Activated CD8-positive, alpha-beta memory T cell treated with anti-CD3 and anti-CD28 coated beads, Interleukin-2, amount 10 ng/mL, durations not matched to agents 7 days and 5 days (primary cell): ENCODE measurements at regions not wholly inside any gene's neighbourhood (a gene's known extent, or its start where the extent isn't known, plus 50 kb on each side); places are given as distances from the start of the nearest gene placed in this dataset.

ENCODE experiments used
- ATAC-seq: fragments of 150-1000 bp; cut with Tn5 transposase; one replicate; pipeline ENCODE4 v1.10.0; 2021; ENCODE audit warnings: moderate library complexity
- CTCF ChIA-PET: fragments of 350-600 bp; sonication (Branson Sonifier 250); formaldehyde crosslinking; loops from one replicate; lab custom pipeline; 2021; ENCODE audit warnings: antibody characterized with exemption; lab: Charles Lee
- DNase-seq: peaks from one replicate; pipeline ENCODE4 v3.0.0-alpha.2; 2020
- H3K27ac Mint-ChIP-seq: one replicate; pipeline ENCODE4 v1.8.0; 2021; ENCODE audit warnings: mild to moderate bottlenecking, mixed read lengths
- H3K27me3 Mint-ChIP-seq: one replicate; pipeline ENCODE4 v1.8.0; 2021; ENCODE audit warnings: mixed read lengths
- H3K36me3 Mint-ChIP-seq: one replicate; pipeline ENCODE4 v1.8.0; 2021; ENCODE audit warnings: mild to moderate bottlenecking, mixed read lengths
- H3K4me1 Mint-ChIP-seq: one replicate; pipeline ENCODE4 v1.8.0; 2021; ENCODE audit warnings: mixed read lengths
- H3K4me3 Mint-ChIP-seq: one replicate; pipeline ENCODE4 v1.8.0; 2021; ENCODE audit warnings: mild to moderate bottlenecking, moderate library complexity, mixed read lengths
- H3K9me3 Mint-ChIP-seq: one replicate; pipeline ENCODE4 v1.8.0; 2022; ENCODE audit warnings: low read depth, mixed read lengths

DNA sequence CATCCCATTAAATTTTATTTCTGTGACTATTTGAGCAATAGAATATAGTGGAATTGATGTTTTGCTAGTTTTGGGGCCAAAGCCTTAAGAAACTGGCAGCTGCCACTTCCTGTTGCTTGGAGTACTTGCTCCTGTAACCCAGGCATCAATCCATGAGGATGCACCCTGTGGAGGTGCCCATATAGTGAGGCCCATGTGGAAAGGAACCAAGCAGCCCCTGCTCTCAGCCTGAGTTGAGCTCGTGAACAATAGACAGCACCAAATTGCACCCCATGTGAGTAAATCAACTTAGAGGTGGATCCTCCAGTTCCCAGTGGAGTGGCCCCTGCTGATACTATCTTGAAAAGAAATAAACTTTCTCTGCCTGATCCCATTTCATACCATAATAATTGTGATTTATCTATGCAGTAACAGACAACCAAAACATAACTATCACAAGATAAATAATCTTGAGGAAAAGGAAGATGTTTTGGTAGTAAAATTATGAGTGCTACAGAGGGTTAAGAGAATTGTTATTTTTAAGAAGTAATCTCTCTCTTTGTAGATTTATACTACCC is 481.9 kb downstream of the TBC1D32 start:
- no peaks in the 10 kb centered on the region for H3K27me3 Mint-ChIP-seq
- CTCF ChIA-PET, result no interaction called here
- H3K4me3 Mint-ChIP-seq, result no peak overlapping the region

DNA sequence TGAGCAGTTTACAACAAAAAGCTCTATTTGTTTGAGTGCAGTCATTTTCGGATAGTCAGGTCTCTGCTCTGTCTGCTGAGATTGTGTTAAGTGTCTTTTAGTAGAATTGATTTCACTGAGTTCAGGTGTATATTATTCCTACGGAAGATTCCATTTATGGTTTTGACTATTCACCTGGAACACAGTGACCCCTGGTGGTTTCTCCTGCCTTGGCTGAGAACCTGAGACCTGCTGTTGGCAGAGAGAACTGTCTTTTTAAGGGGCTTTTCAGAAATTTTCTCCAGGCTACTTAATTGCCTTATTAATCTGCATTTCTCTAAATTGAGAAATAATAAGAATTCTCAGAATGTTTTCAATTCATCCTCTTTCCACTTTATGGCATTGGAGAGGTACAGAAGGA is 508.0 kb downstream of the TBC1D32 start:
- Mint-ChIP-seq H3K36me3 (no peaks in the 10 kb centered on the region), H3K4me1 (no peaks in the 10 kb centered on the region), H3K27ac (no peak overlapping the region), H3K27me3 (no peaks in the 10 kb centered on the region), H3K4me3 (no peak overlapping the region), H3K9me3 (no peaks in the 10 kb centered on the region)
- no peak for ATAC-seq
- DNase-seq, result no peak
- CTCF ChIA-PET, result interaction anchor here (1.2 kb wide), 1 partner anchor 44 kb away, joined by 3 read pairs; no protein-coding TSS in a partner anchor

More for the DNA sequence above, 481.9 kb downstream of the TBC1D32 start:
- H3K4me1 Mint-ChIP-seq, result no peaks in the 10 kb centered on the region
- no peaks in the 10 kb centered on the region for H3K9me3 Mint-ChIP-seq
- DNase-seq (no peak), ATAC-seq (no peak)
- no peaks in the 10 kb centered on the region for H3K36me3 Mint-ChIP-seq
- no peak overlapping the region for H3K27ac Mint-ChIP-seq

DNA sequence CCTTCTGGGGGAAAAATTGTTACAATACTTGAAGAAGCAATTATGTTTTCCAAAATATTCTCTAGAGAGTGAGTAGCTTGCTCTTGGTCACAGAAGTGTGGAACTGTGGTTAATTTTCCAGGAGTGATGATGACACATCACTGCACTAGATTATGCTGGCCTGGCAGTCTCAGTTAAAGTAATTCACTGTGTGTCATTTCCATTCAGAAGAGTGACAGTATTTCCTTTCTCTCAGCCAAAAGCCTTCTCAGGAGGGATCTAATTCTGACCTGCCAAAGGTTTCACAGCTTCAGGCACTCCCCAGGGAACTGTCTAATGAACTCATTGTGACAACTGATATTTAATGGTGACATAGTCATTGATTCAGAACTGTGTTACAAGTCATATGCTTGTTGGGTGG is 517.5 kb downstream of the TBC1D32 start:
- Mint-ChIP-seq H3K27me3 (no peaks in the 10 kb centered on the region), H3K9me3 (peaks cover 2% of the 10 kb centered on the region), H3K27ac (no peak overlapping the region), H3K36me3 (no peaks in the 10 kb centered on the region), H3K4me3 (no peak overlapping the region), H3K4me1 (no peaks in the 10 kb centered on the region)
- CTCF ChIA-PET, result no interaction called here
- ATAC-seq (no peak), DNase-seq (no peak)

DNA sequence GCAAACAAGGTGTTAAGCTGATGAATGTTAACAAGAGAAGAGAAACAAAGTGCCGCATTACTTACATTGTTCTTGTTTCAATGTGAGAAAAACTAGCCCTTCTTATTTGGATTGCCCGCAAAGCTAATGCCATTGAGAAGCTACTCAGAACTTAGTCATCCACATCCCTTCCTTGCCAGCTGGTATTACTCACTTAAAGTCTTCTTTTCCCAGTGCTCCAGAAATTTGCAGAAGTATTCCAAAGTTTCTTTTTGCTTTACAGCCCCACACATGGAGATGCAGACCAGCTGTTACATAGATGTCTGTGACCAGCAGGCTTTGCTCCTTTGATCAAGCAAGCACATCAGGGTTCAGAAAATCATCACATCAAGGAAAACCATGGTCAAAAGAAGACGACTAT is 529.0 kb downstream of the TBC1D32 start:
- DNase-seq, result no peak
- Mint-ChIP-seq H3K4me1 (no peaks in the 10 kb centered on the region), H3K4me3 (no peak overlapping the region), H3K36me3 (no peaks in the 10 kb centered on the region), H3K27me3 (no peaks in the 10 kb centered on the region), H3K9me3 (peaks cover 2% of the 10 kb centered on the region), H3K27ac (no peak overlapping the region)
- no peak for ATAC-seq
- CTCF ChIA-PET, result no interaction called here

DNA sequence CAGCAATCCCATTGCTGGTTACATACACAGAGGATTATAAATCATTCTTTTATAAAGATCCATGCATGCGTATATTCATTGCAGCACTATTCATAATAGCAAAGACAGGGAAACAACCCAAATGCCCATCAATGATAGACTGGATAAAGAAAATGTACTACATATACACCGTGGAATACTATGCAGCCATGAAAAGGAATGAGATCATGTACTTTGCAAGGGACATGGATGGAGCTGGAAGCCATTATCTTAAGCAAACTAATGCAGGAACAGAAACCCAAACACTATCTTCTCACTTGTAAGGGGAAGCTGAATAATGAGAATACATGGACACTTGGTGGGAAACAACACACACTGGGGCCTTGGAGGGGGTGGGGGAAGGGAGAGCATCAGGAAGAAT is 529.7 kb downstream of the TBC1D32 start:
- CTCF ChIA-PET, result no interaction called here
- no peak overlapping the region for H3K4me3 Mint-ChIP-seq
- H3K27ac Mint-ChIP-seq, result no peak overlapping the region
- peaks cover 2% of the 10 kb centered on the region for H3K9me3 Mint-ChIP-seq
- ATAC-seq (no peak), DNase-seq (no peak)
- H3K27me3 Mint-ChIP-seq, result no peaks in the 10 kb centered on the region
- H3K36me3 Mint-ChIP-seq, result no peaks in the 10 kb centered on the region
- no peaks in the 10 kb centered on the region for H3K4me1 Mint-ChIP-seq

DNA sequence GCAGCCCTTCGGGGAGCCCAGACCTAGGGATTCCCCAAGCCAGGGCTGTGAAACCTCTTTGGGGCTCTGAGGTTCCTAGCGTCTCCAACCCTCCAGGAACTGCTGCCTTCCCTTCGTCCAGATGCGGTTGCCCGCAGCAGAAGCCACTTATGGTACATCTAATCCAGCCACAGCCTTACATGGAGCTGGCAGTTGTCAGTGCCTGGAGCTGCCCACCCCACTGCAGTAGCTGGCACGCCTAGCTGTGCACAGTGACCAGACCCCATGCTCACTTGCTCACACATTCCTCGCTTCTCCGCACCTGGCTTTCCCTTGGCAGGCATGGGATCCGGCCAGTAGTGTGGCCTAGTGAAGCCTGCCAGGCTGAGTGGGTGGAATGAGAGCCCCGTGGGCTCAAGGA is 547.6 kb downstream of the TBC1D32 start:
- no peak for ATAC-seq

DNA sequence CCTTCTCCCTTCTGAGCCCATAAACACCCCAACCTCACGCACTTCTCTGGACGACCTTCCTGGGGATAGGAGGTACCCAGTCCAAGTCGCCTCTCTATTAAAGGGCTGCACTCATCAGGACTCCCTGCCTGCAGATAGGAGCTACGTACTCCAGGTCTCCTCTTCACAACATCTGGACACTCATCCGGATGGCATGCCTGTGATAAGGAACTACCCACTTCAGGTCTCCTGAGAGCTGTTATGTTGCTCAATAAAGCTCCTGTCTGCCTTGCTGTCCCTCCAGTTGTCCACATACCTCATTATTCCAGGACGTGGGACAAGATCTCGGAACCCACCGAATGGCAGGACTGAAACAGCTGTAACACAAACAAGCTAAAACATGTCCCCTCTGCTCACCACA is 548.0 kb downstream of the TBC1D32 start:
- DNase-seq (no peak), ATAC-seq (no peak)
- CTCF ChIA-PET, result no interaction called here
- H3K4me3 Mint-ChIP-seq, result no peak overlapping the region
- no peak overlapping the region for H3K27ac Mint-ChIP-seq
- H3K27me3 Mint-ChIP-seq, result no peaks in the 10 kb centered on the region
- H3K4me1 Mint-ChIP-seq, result no peaks in the 10 kb centered on the region
- no peaks in the 10 kb centered on the region for H3K9me3 Mint-ChIP-seq
- no peaks in the 10 kb centered on the region for H3K36me3 Mint-ChIP-seq

More for the DNA sequence above, 547.6 kb downstream of the TBC1D32 start:
- Mint-ChIP-seq H3K36me3 (no peaks in the 10 kb centered on the region), H3K4me3 (no peak overlapping the region), H3K27ac (no peak overlapping the region), H3K27me3 (no peaks in the 10 kb centered on the region), H3K4me1 (no peaks in the 10 kb centered on the region), H3K9me3 (no peaks in the 10 kb centered on the region)
- no peak for DNase-seq
- CTCF ChIA-PET, result no interaction called here

DNA sequence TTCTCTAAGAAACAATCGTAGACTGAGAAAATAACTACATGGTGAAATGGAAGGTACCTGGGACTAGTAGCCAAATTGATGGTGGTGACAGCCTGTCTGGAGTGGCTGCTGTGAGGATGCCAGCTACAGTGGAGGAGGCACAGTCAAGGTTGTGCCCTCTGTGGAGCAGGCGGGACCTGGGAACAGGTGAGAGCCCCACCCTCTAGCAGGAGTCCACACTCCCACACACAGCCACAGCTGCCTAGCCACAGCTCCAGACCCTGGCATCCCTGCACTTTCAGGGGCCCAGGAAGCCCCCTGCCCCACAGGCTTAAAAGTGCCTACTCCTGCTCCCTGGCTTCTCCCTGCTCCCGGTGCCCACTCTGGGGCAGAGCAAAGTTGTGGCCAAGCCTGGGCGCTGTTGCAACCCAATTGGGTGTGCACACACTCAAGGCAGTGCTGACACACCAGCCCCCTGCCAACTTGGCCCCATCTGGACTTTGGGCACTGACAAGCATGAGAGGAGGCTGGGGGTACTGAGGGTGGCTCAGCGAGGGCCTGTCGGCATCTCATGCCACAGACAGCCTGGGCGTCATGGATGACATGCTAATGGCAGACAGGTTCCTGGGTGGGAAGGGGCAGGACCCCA is 548.7 kb downstream of the TBC1D32 start:
- H3K4me1 Mint-ChIP-seq, result no peaks in the 10 kb centered on the region
- CTCF ChIA-PET, result no interaction called here
- no peaks in the 10 kb centered on the region for H3K9me3 Mint-ChIP-seq
- H3K36me3 Mint-ChIP-seq, result no peaks in the 10 kb centered on the region
- ATAC-seq (no peak), DNase-seq (no peak)
- H3K27me3 Mint-ChIP-seq, result no peaks in the 10 kb centered on the region
- H3K4me3 Mint-ChIP-seq, result no peak overlapping the region
- no peak overlapping the region for H3K27ac Mint-ChIP-seq

GRCh38 chr6:120779441-120779840 is 554.8 kb downstream of the TBC1D32 start:
- Mint-ChIP-seq H3K4me1 (no peaks in the 10 kb centered on the region), H3K4me3 (no peak overlapping the region), H3K9me3 (peaks cover 3% of the 10 kb centered on the region), H3K27me3 (no peaks in the 10 kb centered on the region), H3K36me3 (no peaks in the 10 kb centered on the region), H3K27ac (no peak overlapping the region)
- no peak for ATAC-seq
- CTCF ChIA-PET, result no interaction called here
- DNase-seq, result no peak

- no peak for DNase-seq
- H3K4me3 Mint-ChIP-seq, result no peak overlapping the region
- no peaks in the 10 kb centered on the region for H3K27me3 Mint-ChIP-seq
- no peaks in the 10 kb centered on the region for H3K36me3 Mint-ChIP-seq
- ATAC-seq, result no peak
- no peak overlapping the region for H3K27ac Mint-ChIP-seq
- peaks cover 3% of the 10 kb centered on the region for H3K9me3 Mint-ChIP-seq
- CTCF ChIA-PET, result no interaction called here
- H3K4me1 Mint-ChIP-seq, result no peaks in the 10 kb centered on the region
Measured at GRCh38 chr6:120775698-120776097, 558.6 kb downstream of the TBC1D32 start.

- DNase-seq, result no peak
- no peaks in the 10 kb centered on the region for H3K4me1 Mint-ChIP-seq
- no peak for ATAC-seq
- H3K36me3 Mint-ChIP-seq, result no peaks in the 10 kb centered on the region
- H3K27me3 Mint-ChIP-seq, result no peaks in the 10 kb centered on the region
- H3K27ac Mint-ChIP-seq, result no peak overlapping the region
- peaks cover 3% of the 10 kb centered on the region for H3K9me3 Mint-ChIP-seq
- CTCF ChIA-PET, result no interaction called here
- H3K4me3 Mint-ChIP-seq, result no peak overlapping the region
Measured at GRCh38 chr6:120774275-120774674, 560.0 kb downstream of the TBC1D32 start.

- no peaks in the 10 kb centered on the region for H3K27me3 Mint-ChIP-seq
- ATAC-seq (no peak), DNase-seq (no peak)
- H3K27ac Mint-ChIP-seq, result no peak overlapping the region
- no peaks in the 10 kb centered on the region for H3K9me3 Mint-ChIP-seq
- H3K4me1 Mint-ChIP-seq, result no peaks in the 10 kb centered on the region
- no peaks in the 10 kb centered on the region for H3K36me3 Mint-ChIP-seq
- CTCF ChIA-PET, result no interaction called here
- no peak overlapping the region for H3K4me3 Mint-ChIP-seq
Measured at GRCh38 chr6:120771019-120771418, 563.3 kb downstream of the TBC1D32 start.

DNA sequence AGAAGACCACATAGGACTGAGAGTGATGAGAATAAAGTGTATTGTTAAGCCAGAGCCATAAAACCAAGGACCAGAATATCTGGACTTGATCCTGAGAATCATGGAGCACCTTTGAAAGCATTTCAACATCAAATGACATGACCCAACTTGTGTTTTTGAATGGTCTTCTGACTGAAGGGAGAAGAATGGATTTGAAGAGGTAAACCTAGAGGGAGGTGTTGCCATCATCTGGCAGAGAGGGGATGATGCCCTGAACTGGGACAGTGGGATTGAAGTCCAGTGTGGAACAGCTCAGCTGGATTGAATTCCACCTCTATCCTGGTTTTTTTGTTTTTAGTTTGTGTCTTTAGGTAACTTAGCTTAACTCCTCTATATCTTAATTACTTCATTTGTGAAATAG is 570.0 kb downstream of the TBC1D32 start:
- Mint-ChIP-seq H3K27ac (no peak overlapping the region), H3K9me3 (no peaks in the 10 kb centered on the region), H3K36me3 (no peaks in the 10 kb centered on the region), H3K4me3 (no peak overlapping the region), H3K27me3 (no peaks in the 10 kb centered on the region), H3K4me1 (no peaks in the 10 kb centered on the region)
- CTCF ChIA-PET, result no interaction called here
- DNase-seq, result no peak
- no peak for ATAC-seq

DNA sequence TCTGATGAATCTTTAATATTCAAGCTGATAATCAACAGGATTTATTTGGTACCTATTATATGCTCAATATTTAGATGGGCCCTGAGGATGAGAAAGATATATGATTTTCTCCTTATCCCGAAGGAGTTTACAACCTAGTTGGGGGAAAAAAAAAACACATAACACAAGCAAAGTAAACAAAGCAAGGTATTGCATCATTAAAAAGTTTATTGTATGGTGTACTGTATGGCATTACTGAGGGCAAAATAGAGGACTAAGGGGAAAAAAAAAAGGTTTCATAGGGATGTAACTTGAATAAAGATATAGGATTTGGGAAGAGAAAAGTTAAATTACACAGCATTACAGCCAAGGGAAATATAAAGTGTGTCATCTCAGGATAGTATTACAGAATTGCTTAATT is 574.7 kb downstream of the TBC1D32 start:
- no peak overlapping the region for H3K4me3 Mint-ChIP-seq
- CTCF ChIA-PET, result no interaction called here
- no peaks in the 10 kb centered on the region for H3K9me3 Mint-ChIP-seq
- ATAC-seq (no peak), DNase-seq (no peak)
- no peaks in the 10 kb centered on the region for H3K4me1 Mint-ChIP-seq
- H3K27ac Mint-ChIP-seq, result no peak overlapping the region
- H3K27me3 Mint-ChIP-seq, result no peaks in the 10 kb centered on the region
- no peaks in the 10 kb centered on the region for H3K36me3 Mint-ChIP-seq
